ENCODE measurements at regions not wholly inside any gene's neighbourhood (a gene's known extent, or its start where the extent isn't known, plus 50 kb on each side); places are given as distances from the start of the nearest gene placed in this dataset.

- Histone ChIP-seq H3K4me3 (replicated peaks in 1 of 3) (no peak overlapping the region), H3K4me1 (no peaks in the 10 kb centered on the region), H3K36me3 (no peaks in the 10 kb centered on the region), H3K27ac (no peak overlapping the region), H3K27me3 (no peaks in the 10 kb centered on the region), H3K9me3 (no peaks in the 10 kb centered on the region)
- DNase-seq = no peak
- intact Hi-C loops (cut with DNase I) = no loop called here
- no peak for TF ChIP-seq CTCF (IDR thresholded peaks at IDR 0.05)
- no peak for TF ChIP-seq POLR2A (IDR thresholded peaks at IDR 0.05)
- WGBS, 2 donors = 56 to 63% methylated on average over 2 of the region's 2 CpGs
Measured at GRCh38 chr1:34610063-34610462, 144.8 kb upstream of the GJB5 start.

- WGBS, 2 donors = 71 to 83% methylated on average over 5 of the region's 5 CpGs
- intact Hi-C loops (cut with DNase I) = no loop called here
- Histone ChIP-seq H3K27ac (no peak overlapping the region), H3K4me1 (no peaks in the 10 kb centered on the region), H3K9me3 (no peaks in the 10 kb centered on the region), H3K27me3 (no peaks in the 10 kb centered on the region), H3K4me3 (replicated peaks in 1 of 3) (no peak overlapping the region), H3K36me3 (no peaks in the 10 kb centered on the region)
- DNase-seq = no peak
- TF ChIP-seq CTCF (IDR thresholded peaks at IDR 0.05) (no peak), POLR2A (IDR thresholded peaks at IDR 0.05) (no peak)
Measured at GRCh38 chr1:34611571-34611970, 143.3 kb upstream of the GJB5 start.

- intact Hi-C loops (cut with DNase I) = no loop called here
- Histone ChIP-seq H3K27ac (no peak overlapping the region), H3K9me3 (no peaks in the 10 kb centered on the region), H3K27me3 (no peaks in the 10 kb centered on the region), H3K4me3 (replicated peaks in 1 of 3) (no peak overlapping the region), H3K4me1 (no peaks in the 10 kb centered on the region), H3K36me3 (no peaks in the 10 kb centered on the region)
- 27 to 30% methylated on average over 9 of the region's 9 CpGs for WGBS, 2 donors
- TF ChIP-seq CTCF (IDR thresholded peaks at IDR 0.05) (no peak), POLR2A (IDR thresholded peaks at IDR 0.05) (no peak)
- no peak for DNase-seq
Measured at GRCh38 chr1:34612091-34612827, 142.6 kb upstream of the GJB5 start.

GRCh38 chr1:34617321-34618118, 137.3 kb upstream of the GJB5 start:
- TF ChIP-seq POLR2A (IDR thresholded peaks at IDR 0.05) (no peak), CTCF (IDR thresholded peaks at IDR 0.05) (no peak)
- Histone ChIP-seq H3K27me3 (no peaks in the 10 kb centered on the region), H3K4me3 (replicated peaks in 1 of 3) (no peak overlapping the region), H3K27ac (no peak overlapping the region), H3K9me3 (no peaks in the 10 kb centered on the region), H3K4me1 (no peaks in the 10 kb centered on the region), H3K36me3 (no peaks in the 10 kb centered on the region)
- 47 to 53% methylated on average over 7 of the region's 7 CpGs for WGBS, 2 donors
- intact Hi-C loops (cut with DNase I) = no loop called here
- DNase-seq = no peak

- H3K4me1 ChIP-seq = no peaks in the 10 kb centered on the region
- DNase-seq = no peak
- TF ChIP-seq CTCF (IDR thresholded peaks at IDR 0.05) (no peak), POLR2A (IDR thresholded peaks at IDR 0.05) (no peak)
- WGBS, 2 donors = 60 to 77% methylated on average over 3 of the region's 3 CpGs
- H3K4me3 ChIP-seq (replicated peaks in 1 of 3) = no peak overlapping the region
- no peaks in the 10 kb centered on the region for H3K9me3 ChIP-seq
- H3K27ac ChIP-seq = no peak overlapping the region
- H3K27me3 ChIP-seq = no peaks in the 10 kb centered on the region
- intact Hi-C loops (cut with DNase I) = no loop called here
- H3K36me3 ChIP-seq = no peaks in the 10 kb centered on the region
Measured at GRCh38 chr1:34618381-34618780, 136.5 kb upstream of the GJB5 start.

Measured in thyroid gland (tissue), 4 donors.